HCT116 (cell line): ENCODE measurements at regions not wholly inside any gene's neighbourhood (a gene's known extent, or its start where the extent isn't known, plus 50 kb on each side); places are given as distances from the start of the nearest gene placed in this dataset.

Experiments used
- ATAC-seq: fragments of 200-7000 bp; cut with Tn5 transposase; 2 replicates; pipeline ENCODE4 v1.9.1; 2020; ENCODE audit warnings: mild to moderate bottlenecking, moderate library complexity
- BruUV-seq: library from RNA; stranded (reverse); fragments of 400-500 nt; replicated peaks from 2 replicates; lab custom pipeline; 2021; lab: Mats Ljungman, UMichigan
- CTCF ChIA-PET: fragments of 300-600 bp; sonication (Branson Sonifier 250); formaldehyde crosslinking; loops from one replicate; lab custom pipeline; 2021; ENCODE audit warnings: antibody characterized with exemption; lab: Charles Lee
- POLR2A ChIA-PET: fragments of 300-600, 350-600 bp; sonication (Branson Sonifier 250); formaldehyde crosslinking; loops from one replicate; lab custom pipeline; 2021; ENCODE audit warnings: antibody characterized with exemption; lab: Charles Lee
- RAD21 ChIA-PET, 2 experiments: fragments of 300-600 bp; sonication (Branson Sonifier 250); formaldehyde crosslinking; loops; one replicate each; lab custom pipeline; 2023; ENCODE audit warnings: low total read pairs in 2 of 2; ENCODE audit not compliant: uncharacterized antibody in 2 of 2, unreplicated experiment in 2 of 2, low non-redundant PET in 1 of 2; lab: Charles Lee
- DNase-seq: peaks from one replicate; pipeline ENCODE4 v3.0.0-alpha.2; 2010; ENCODE audit warnings: low read depth, low spot score
- H2AFZ ChIP-seq: fragments of 200-600 bp; shearing (Covaris generic), sonication (generic); 2 replicates; pipeline ENCODE4 v1.6.1; 2017; ENCODE audit warnings: low read depth, mixed run types, mixed read lengths, antibody characterized with exemption, low read length; ENCODE audit not compliant: poor library complexity, severe bottlenecking
- H3K27ac ChIP-seq: 2 replicates; pipeline ENCODE4 v1.5.1; 2012; ENCODE audit warnings: low read depth, low read length
- H3K27me3 ChIP-seq: fragments of 200-600 bp; sonication (generic); 2 replicates; pipeline ENCODE4 v1.6.1; 2016; ENCODE audit warnings: mixed run types, low read length, mixed read lengths; ENCODE audit not compliant: insufficient read depth
- H3K36me3 ChIP-seq, 2 experiments: fragments of 200-500 bp in 1 of 2; fragments of 200-600 bp in 1 of 2; sonication (Bioruptor generic) in 1 of 2; sonication (generic) in 1 of 2; 2 replicates each; pipeline versions ENCODE4 v1.5.1 to v1.6.1; 2014 to 2016; ENCODE audit warnings: low read length in 2 of 2, inconsistent platforms in 1 of 2, mixed read lengths in 1 of 2, mixed run types in 1 of 2; ENCODE audit not compliant: insufficient read depth in 2 of 2, control insufficient read depth in 1 of 2
- H3K4me1 ChIP-seq, 2 experiments: fragments of 200-600 bp in 1 of 2; sonication (generic) in 1 of 2; 2 replicates each; pipeline versions ENCODE4 v1.5.1 to v1.6.1; 2012 to 2017; ENCODE audit warnings: low read length in 2 of 2, inconsistent platforms in 1 of 2, mild to moderate bottlenecking in 1 of 2, mixed read lengths in 1 of 2, mixed run types in 1 of 2, moderate library complexity in 1 of 2; ENCODE audit not compliant: insufficient read depth in 2 of 2, control insufficient read depth in 1 of 2
- H3K4me2 ChIP-seq: fragments of 200-600 bp; sonication (generic); 2 replicates; pipeline ENCODE4 v1.6.1; 2017; ENCODE audit warnings: mixed run types, low read length, mixed read lengths
- H3K4me3 ChIP-seq, 2 experiments: fragments of 200-600 bp in 1 of 2; sonication (generic) in 1 of 2; replicated peaks in 1 of 2; 2 replicates each; pipeline ENCODE4 v1.5.1; 2011 to 2016; ENCODE audit warnings: low read length in 2 of 2, control low read depth in 1 of 2, low read depth in 1 of 2, mild to moderate bottlenecking in 1 of 2, mixed read lengths in 1 of 2, mixed run types in 1 of 2
- H3K79me2 ChIP-seq: fragments of 200-600 bp; sonication (generic); 2 replicates; pipeline ENCODE4 v1.6.1; 2017; ENCODE audit warnings: mild to moderate bottlenecking, mixed run types, low read length, moderate library complexity, mixed read lengths; ENCODE audit not compliant: insufficient read depth
- H3K9ac ChIP-seq: fragments of 200-600 bp; sonication (generic); 2 replicates; pipeline ENCODE4 v1.6.1; 2016; ENCODE audit warnings: low read length, mixed read lengths
- H3K9me2 ChIP-seq: fragments of 200-600 bp; sonication (generic), shearing (Covaris generic); 2 replicates; pipeline ENCODE4 v1.6.1; 2017; ENCODE audit warnings: mixed run types, mild to moderate bottlenecking, moderate library complexity; ENCODE audit not compliant: insufficient read depth
- H3K9me3 ChIP-seq, 2 experiments: fragments of 200-500 bp in 1 of 2; fragments of 200-600 bp in 1 of 2; sonication (Bioruptor generic) in 1 of 2; sonication (generic) in 1 of 2; 2 replicates each; pipeline ENCODE4 v1.6.1; 2014 to 2017; ENCODE audit warnings: low read length in 2 of 2, mixed read lengths in 2 of 2, inconsistent platforms in 1 of 2, low read depth in 1 of 2, mild to moderate bottlenecking in 1 of 2, mixed run types in 1 of 2, moderate library complexity in 1 of 2; ENCODE audit not compliant: control insufficient read depth in 1 of 2, insufficient read depth in 1 of 2
- H4K20me1 ChIP-seq: fragments of 200-600 bp; sonication (generic), shearing (Covaris generic); 2 replicates; pipeline ENCODE4 v1.6.1; 2017; ENCODE audit warnings: mixed run types, mild to moderate bottlenecking, moderate library complexity; ENCODE audit not compliant: insufficient read depth
- ATF3 ChIP-seq: IDR thresholded peaks from 2 replicates; pipeline ENCODE4 v1.6.1; 2012
- CTCF ChIP-seq, 3 experiments: fragments of 200-600 bp in 1 of 3; sonication (generic) in 1 of 3; IDR thresholded peaks in 2 of 3; conservative IDR thresholded peaks in 1 of 3; 2 replicates each; pipeline ENCODE4 v1.5.1; 2012 to 2017; ENCODE audit warnings: low read depth in 2 of 3, low read length in 2 of 3, antibody characterized with exemption in 1 of 3, borderline replicate concordance in 1 of 3, control low read depth in 1 of 3, mild to moderate bottlenecking in 1 of 3, mixed read lengths in 1 of 3, mixed run types in 1 of 3, moderate library complexity in 1 of 3; ENCODE audit not compliant: insufficient read depth in 1 of 3
- EGR1 ChIP-seq: IDR thresholded peaks from 2 replicates; pipeline ENCODE4 v1.6.1; 2012; ENCODE audit warnings: low read depth
- EZH2phosphoT487 ChIP-seq: fragments of 200-600 bp; IDR thresholded peaks from 2 replicates; pipeline ENCODE4 v1.6.1; 2018; ENCODE audit warnings: antibody characterized with exemption, borderline replicate concordance
- JUND ChIP-seq: IDR thresholded peaks from 2 replicates; pipeline ENCODE4 v1.6.1; 2012
- POLR2AphosphoS5 ChIP-seq: IDR thresholded peaks from 2 replicates; pipeline ENCODE4 v1.6.1; 2011; ENCODE audit warnings: mild to moderate bottlenecking, low read depth, low read length, moderate library complexity
- SRF ChIP-seq: IDR thresholded peaks from 2 replicates; pipeline ENCODE4 v1.6.1; 2012; ENCODE audit warnings: low read depth
- YY1 ChIP-seq: IDR thresholded peaks from 2 replicates; pipeline ENCODE4 v1.6.1; 2011; ENCODE audit warnings: low read length, low read depth, moderate library complexity, mild to moderate bottlenecking; ENCODE audit not compliant: insufficient replicate concordance; ENCODE audit errors: extremely low read depth
- ZFX ChIP-seq: fragments of 450-650 bp; IDR thresholded peaks from 2 replicates; pipeline ENCODE4 v1.6.1; 2017
- intact Hi-C: fragments of 100-400 bp; cut with micrococcal nuclease; formaldehyde crosslinking; loops from 2 replicates; pipeline ENCODE4 v1.10.0; 2022

GRCh38 chr4:111681270-111681669 is 464.0 kb upstream of the FAM241A start (continued):
- no peak for TF ChIP-seq CTCF (IDR thresholded peaks at IDR 0.05 in 2 of 3, conservative IDR thresholded peaks at IDR 0.05 in 1 of 3; ENCODE audit: borderline replicate concordance in 1 of 3, insufficient read depth in 1 of 3, low read depth in 2 of 3, low read length in 2 of 3)

GRCh38 chr4:111681751-111682150 is 463.5 kb upstream of the FAM241A start:
- no peak for TF ChIP-seq SRF
- TF ChIP-seq ZFX, result no peak
- no peak overlapping the region for H3K4me3 ChIP-seq
- no peak overlapping the region for H2AFZ ChIP-seq
- DNase-seq (no peak), ATAC-seq (no peak)
- ChIA-PET RAD21 (no interaction called here), POLR2A (no interaction called here), CTCF (no interaction called here)
- H3K79me2 ChIP-seq, result no peaks in the 10 kb centered on the region
- H3K36me3 ChIP-seq, result no peaks in the 10 kb centered on the region
- no peak overlapping the region for H3K27ac ChIP-seq
- no peaks in the 10 kb centered on the region for H3K9me2 ChIP-seq
- no peaks in the 10 kb centered on the region for H3K9me3 ChIP-seq
- no peaks in the 10 kb centered on the region for H4K20me1 ChIP-seq
- no peak overlapping the region for H3K9ac ChIP-seq
- no peak overlapping the region for H3K4me2 ChIP-seq
- H3K27me3 ChIP-seq, result no peaks in the 10 kb centered on the region
- intact Hi-C loops, result no loop called here
- H3K4me1 ChIP-seq, result no peaks in the 10 kb centered on the region
- BruUV-seq, result no TSS peak

- Histone ChIP-seq H4K20me1 (no peaks in the 10 kb centered on the region), H3K36me3 (no peaks in the 10 kb centered on the region), H3K4me1 (no peaks in the 10 kb centered on the region), H3K9me2 (no peaks in the 10 kb centered on the region), H2AFZ (no peak overlapping the region)
- DNase-seq (no peak), ATAC-seq (no peak)
- RAD21 ChIA-PET, result no interaction called here
- intact Hi-C loops, result no loop called here
- TF ChIP-seq POLR2AphosphoS5 (no peak), ATF3 (no peak), EGR1 (no peak), JUND (no peak), EZH2phosphoT487 (no peak), CTCF (IDR thresholded peaks at IDR 0.05 in 2 of 3, conservative IDR thresholded peaks at IDR 0.05 in 1 of 3; ENCODE audit: borderline replicate concordance in 1 of 3, insufficient read depth in 1 of 3, low read depth in 2 of 3, low read length in 2 of 3) (no peak), YY1 (no peak)
- TF ChIP-seq, all 23 proteins: peak for 0
- Histone ChIP-seq H3K4me3 (no peak overlapping the region), H3K27ac (no peak overlapping the region), H3K4me2 (no peak overlapping the region), H3K9me3 (no peaks in the 10 kb centered on the region), H3K27me3 (no peaks in the 10 kb centered on the region), H3K79me2 (no peaks in the 10 kb centered on the region), H3K9ac (no peak overlapping the region)
- ChIA-PET CTCF (no interaction called here), POLR2A (no interaction called here)
- BruUV-seq, result no TSS peak
Observed at GRCh38 chr4:111685205-111685604, 460.0 kb upstream of the FAM241A start.
